NCI-H2081 (cell line): ENCODE measurements at regions not wholly inside any gene's neighbourhood (a gene's known extent, or its start where the extent isn't known, plus 50 kb on each side); places are given as distances from the start of the nearest gene placed in this dataset.
"Not testable (repeated sequence)": the region's sequence is repeated elsewhere in the genome, so short reads cannot be mapped to it uniquely, and the experiment has no call there.

Source experiments
- DNase-seq, 2 experiments: peaks; one replicate each; lab custom pipeline; 2025; lab: John Stamatoyannopoulos, UW

GRCh38 chr12:9367828-9368227, 159.6 kb upstream of the PZP start:
- no peak for DNase-seq

DNA sequence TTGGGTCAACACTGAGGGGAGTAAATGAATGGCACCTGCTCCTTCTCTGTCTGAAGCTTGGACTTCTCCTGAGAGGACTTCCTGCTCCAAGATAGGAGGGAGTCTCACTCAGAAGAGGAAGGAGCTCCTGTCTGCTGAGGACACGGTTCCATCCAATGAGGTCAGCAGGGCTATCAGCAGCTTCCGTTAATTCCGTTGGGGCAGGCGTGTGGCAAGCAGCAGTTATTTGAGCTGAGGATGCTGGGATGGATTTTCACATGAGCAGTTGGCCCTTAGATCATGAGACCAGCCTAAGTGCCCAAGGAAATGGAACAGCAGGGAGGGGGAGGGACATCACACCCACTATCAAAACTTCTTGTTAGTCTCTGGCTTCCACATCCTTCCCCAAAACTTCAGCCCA, 159.0 kb upstream of the PZP start:
- no peak for DNase-seq

GRCh38 chr12:9365296-9365695, 157.1 kb upstream of the PZP start:
- DNase-seq = no peak

GRCh38 chr12:9364224-9365176, 156.3 kb upstream of the PZP start:
- no peak for DNase-seq

DNA sequence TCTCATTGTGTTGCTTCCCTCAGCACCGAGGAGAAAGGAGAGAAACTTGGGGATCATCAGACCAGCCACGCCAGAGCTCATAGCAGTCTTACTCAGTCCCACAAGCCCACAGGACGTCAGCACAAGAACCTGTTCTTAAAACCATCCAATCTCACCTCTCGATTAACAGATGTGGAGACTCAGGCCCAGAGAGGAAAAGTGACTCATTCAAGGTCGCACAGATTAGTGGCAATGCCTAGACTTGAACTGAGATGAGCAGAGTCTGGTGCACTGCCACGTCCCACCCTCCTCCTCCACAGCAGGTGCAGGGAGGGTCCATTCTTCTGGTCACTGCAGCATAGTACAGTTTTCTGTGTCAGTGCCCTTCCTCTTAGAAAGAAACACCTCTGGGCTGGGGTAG, 154.9 kb upstream of the PZP start:
- DNase-seq = no peak

DNA sequence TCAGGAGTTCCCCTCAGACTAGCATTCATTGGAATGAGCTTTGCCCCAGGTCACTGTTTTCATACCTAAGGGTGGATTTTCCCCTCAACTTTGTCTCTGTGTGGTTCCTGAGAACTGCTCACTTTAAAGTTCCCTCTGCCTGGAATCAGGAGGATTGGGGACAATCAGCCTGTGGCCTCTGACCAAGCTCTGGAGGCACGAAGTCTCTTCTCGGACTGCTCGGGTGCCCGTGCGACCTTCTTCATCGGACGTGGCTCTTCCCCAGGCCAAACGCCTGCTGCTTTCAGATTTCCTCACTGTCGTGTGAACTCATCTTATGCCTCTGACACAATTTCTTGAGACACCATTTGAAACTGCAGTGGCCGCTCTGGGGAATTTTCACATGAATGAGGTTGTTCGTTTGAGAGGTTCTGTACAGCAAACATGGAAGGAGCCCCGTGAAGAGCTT, 153.7 kb upstream of the PZP start:
- DNase-seq = no peak

- not testable (repeated sequence) for DNase-seq
Measured at GRCh38 chr12:9354009-9354754, 146.0 kb upstream of the PZP start.

- DNase-seq = no peak
Measured at GRCh38 chr12:9351136-9351535, 142.9 kb upstream of the PZP start.

DNA sequence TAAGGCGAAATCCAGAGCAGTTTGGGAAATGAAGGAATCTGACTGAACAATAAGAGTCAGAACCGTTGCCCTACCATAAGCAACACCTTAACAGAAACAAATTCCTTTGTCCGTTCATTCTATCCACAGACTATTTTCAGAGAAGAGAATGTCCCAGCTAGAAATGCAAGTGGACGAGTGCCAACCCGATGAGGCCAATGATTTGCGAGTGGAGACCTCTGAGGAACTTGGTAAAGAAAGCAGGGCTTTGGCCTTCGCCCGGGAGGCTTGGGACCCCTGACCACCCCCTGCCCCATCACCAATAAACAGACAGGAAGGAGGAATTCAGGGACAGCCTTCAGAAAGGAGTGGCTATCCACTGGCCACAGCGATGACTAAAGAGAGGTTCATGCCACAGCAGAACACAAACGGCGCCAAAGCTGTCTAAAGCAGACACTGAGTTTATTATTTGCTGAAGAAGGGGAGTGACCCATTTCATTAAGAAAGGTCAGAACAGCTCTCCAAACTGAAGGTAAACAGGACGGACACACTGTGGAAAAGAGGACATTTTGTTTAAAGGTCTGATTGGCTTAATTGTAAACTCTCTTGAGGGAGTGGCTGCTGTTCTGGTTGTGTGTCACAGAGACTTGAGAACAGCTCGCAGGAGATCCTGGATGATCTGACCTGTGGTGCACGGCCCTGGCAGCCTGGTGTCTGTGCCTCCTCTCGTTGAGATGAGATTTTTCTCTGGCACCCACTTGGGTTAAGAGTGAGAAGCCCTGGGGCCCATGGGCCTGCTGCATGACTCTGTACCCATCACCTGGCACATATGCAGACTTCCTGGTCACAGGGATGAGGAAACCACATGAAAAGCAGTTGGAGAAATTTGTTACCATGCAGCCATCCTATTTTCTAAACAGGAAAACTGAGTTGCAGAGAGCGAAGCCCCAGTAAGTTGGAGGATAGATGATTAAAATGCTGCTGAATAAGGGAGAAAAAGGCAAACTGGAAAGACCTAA, 142.0 kb upstream of the PZP start:
- DNase-seq = no peak

GRCh38 chr12:9348906-9349518, 140.8 kb upstream of the PZP start:
- DNase-seq = no peak

- no peak for DNase-seq
Measured at GRCh38 chr12:9347328-9348127, 139.3 kb upstream of the PZP start.

DNA sequence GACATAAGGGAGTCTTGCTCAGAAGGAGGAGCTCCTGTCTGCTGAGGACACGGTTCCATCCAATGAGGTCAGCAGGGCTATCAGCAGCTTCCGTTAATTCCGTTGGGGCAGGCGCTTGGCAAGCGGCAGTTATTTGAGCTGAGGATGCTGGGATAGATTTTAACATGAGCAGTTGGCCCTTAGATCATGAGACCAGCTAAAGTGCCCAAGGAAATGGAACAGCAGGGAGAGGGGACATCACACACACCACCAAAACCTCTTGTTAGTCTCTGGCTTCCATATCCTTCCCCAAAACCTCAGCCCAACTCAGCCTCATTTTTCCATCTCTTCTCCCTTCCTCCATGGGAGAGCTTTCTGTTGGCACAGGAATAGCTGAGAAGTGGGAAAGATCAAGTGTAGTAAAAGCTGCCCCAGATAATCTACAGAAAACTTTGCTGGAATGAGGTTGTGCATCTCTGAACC, 138.7 kb upstream of the PZP start:
- DNase-seq = no peak

DNA sequence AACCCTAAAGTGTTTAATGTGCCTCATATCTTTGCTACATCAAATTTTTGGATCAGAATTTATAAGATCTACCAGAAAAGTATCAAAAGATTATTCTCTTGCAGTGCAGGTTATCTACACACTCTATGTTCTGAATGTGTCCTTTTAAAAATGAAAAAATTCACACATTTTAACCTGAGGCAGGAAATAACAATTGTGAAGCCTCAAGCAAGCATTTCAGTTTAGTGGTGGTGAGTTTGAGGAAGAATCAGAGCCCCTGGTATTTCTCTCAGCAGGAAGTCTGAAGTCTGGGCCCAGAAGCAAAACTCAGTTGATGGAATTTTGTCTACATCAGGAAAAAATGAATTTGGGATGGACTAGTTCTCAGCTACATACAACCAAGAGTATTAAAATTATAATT, 137.0 kb upstream of the PZP start:
- DNase-seq = no peak

- DNase-seq = no peak
Measured at GRCh38 chr12:9344541-9344940, 136.3 kb upstream of the PZP start.

GRCh38 chr12:9343731-9344130, 135.5 kb upstream of the PZP start:
- DNase-seq = no peak

GRCh38 chr12:9342614-9343353, 134.6 kb upstream of the PZP start:
- no peak for DNase-seq

DNA sequence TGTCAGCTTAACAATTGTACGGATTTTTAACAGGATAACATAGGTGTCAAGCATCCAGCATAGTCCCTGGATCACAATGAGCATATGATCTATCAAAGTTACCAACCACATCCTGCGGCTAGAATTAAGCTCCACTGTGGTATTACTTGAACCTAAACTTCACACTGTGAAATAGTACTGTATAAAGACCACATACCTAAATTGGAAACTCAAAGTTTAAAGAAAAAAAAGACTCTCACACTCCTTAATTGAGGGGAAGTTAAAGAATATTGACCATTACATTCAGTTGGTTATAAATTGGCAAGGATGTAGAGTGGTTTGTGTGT, 133.0 kb upstream of the PZP start:
- DNase-seq = no peak

- no peak for DNase-seq
Measured at GRCh38 chr12:9340422-9341259, 132.4 kb upstream of the PZP start.

DNA sequence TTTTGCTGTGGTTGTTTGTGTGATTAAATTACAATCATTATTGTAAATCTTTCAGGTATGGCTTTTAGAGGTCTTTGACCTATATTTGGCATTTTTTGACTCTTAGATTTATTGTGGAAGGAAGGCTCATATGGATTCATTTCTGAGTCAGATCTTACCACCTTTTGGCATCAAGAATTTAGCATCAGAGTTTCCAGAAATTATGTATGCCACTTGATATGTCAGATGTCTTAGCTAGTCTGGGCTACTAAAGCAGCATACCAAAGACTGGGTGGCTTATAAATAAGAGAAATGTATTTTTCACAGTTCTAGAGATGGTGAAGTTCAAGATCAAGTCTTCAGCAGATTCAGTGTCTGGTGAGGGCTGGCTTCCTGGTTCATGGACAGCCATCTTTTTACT, 129.5 kb upstream of the PZP start:
- no peak for DNase-seq
